ENCODE measurements at regions not wholly inside any gene's neighbourhood (a gene's known extent, or its start where the extent isn't known, plus 50 kb on each side); places are given as distances from the start of the nearest gene placed in this dataset.

- no peak overlapping the region for H3K4me3 ChIP-seq (ENCODE audit: low read depth, poor library complexity, severe bottlenecking)
- no peak for DNase-seq (ENCODE audit: low spot score in 2 of 2)
- WGBS, 2 donors = 37 to 48% methylated on average over 1 of the region's 1 CpG
- TF ChIP-seq POLR2A (IDR thresholded peaks at IDR 0.05) (no peak), CTCF (IDR thresholded peaks at IDR 0.05) (no peak)
- intact Hi-C loops (cut with DNase I; ENCODE audit: low total_unique reads) = no loop called here
Observed at GRCh38 chr4:162644346-162644745, 480.5 kb upstream of the FSTL5 start.

GRCh38 chr4:162640152-162640551, 476.4 kb upstream of the FSTL5 start:
- TF ChIP-seq CTCF (IDR thresholded peaks at IDR 0.05) = no peak
- TF ChIP-seq POLR2A (IDR thresholded peaks at IDR 0.05) = no peak
- 89 to 93% methylated on average over 13 of the region's 13 CpGs for WGBS, 2 donors
- intact Hi-C loops (cut with DNase I; ENCODE audit: low total_unique reads) = no loop called here

DNA sequence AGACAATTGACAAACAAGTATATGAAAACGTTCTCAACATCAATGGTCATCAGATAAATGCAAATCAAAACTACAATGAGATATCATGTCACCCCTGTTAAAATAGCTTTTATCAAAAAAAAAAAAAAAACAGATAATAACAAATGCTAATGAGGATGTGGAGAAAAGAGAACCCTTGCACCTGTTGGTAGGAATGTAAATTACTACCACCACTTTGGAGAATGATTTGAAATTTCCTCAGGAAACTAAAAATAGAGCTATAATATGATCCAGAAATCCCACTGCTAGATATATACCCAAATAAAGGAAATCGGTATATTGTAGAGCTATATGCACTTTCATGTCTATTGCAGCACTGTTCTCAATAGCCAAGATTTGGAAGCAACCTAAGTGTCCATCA, 470.6 kb upstream of the FSTL5 start:
- TF ChIP-seq CTCF (IDR thresholded peaks at IDR 0.05) (no peak), POLR2A (IDR thresholded peaks at IDR 0.05) (no peak)
- intact Hi-C loops (cut with DNase I; ENCODE audit: low total_unique reads) = no loop called here
- DNase-seq (ENCODE audit: low spot score in 2 of 2) = no peak
- H3K4me3 ChIP-seq (ENCODE audit: low read depth, poor library complexity, severe bottlenecking) = no peak overlapping the region
- WGBS, 2 donors = 54 to 61% methylated on average over 2 of the region's 2 CpGs

More at GRCh38 chr4:162640152-162640551, 476.4 kb upstream of the FSTL5 start:
- no peak overlapping the region for H3K4me3 ChIP-seq (ENCODE audit: low read depth, poor library complexity, severe bottlenecking)
- no peak for DNase-seq (ENCODE audit: low spot score in 2 of 2)

DNA sequence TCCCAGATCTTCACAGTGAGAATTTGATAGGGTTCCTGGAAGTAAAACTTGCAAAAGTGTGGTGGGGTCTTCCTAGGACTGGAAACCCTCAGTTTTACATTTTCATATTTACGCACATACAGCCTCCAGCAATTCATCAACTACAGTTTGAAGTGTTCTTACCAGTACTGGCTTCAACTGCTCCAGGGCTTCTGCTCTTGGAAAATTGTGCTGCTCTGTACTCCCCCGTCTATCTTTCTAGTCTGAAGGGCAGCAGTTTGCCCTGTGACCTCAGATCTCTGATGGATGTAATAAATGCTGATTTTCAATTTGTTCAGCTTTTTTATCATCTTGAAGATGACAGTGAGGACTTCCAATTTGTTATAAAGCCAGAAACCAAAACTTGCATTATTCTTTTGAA, 458.9 kb upstream of the FSTL5 start:
- no peak overlapping the region for H3K4me3 ChIP-seq (ENCODE audit: low read depth, poor library complexity, severe bottlenecking)
- TF ChIP-seq CTCF (IDR thresholded peaks at IDR 0.05) (no peak), POLR2A (IDR thresholded peaks at IDR 0.05) (no peak)
- WGBS, 2 donors = 50 to 61% methylated on average over 2 of the region's 2 CpGs
- intact Hi-C loops (cut with DNase I; ENCODE audit: low total_unique reads) = no loop called here
- DNase-seq (ENCODE audit: low spot score in 2 of 2) = no peak

DNA sequence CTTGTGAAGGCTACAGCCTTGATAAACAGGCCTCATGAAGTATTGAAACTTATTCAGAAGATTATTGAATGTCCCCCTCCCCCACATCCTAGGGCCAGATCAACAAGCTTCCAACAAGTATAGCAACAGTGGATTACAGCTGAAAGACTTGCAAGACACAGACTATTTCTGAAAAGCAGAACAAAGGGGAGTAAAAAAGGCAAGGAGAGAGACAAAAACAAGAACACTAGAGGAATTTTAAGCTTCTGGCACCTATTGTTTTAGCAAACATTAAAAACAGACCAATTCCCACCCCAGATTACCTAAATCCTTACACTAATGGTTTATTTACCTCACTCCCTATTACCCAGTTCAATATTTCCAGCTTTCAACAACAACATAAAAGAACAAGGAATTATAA, 446.3 kb upstream of the FSTL5 start:
- TF ChIP-seq POLR2A (IDR thresholded peaks at IDR 0.05) (no peak), CTCF (IDR thresholded peaks at IDR 0.05) (no peak)
- DNase-seq (ENCODE audit: low spot score in 2 of 2) = no peak
- intact Hi-C loops (cut with DNase I; ENCODE audit: low total_unique reads) = no loop called here
- H3K4me3 ChIP-seq (ENCODE audit: low read depth, poor library complexity, severe bottlenecking) = no peak overlapping the region

DNA sequence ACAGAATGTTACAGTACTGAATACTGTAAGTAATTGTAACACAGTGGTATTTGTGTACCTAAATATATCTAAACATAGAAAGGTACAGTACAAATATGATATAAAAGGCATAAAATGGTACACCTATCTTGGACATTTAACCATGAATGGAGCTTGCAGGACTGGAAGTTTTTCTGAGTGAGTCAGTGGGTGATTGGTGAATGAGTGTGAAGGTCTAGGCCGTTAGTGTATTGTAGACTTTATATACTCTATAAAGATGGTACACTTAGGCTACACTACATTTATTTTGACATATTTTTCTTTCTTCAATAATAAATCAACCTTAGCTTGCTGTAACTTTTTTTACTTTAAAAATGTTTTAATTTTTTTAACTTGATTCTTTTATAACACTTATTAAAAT, 422.5 kb upstream of the FSTL5 start:
- no peak for TF ChIP-seq CTCF (IDR thresholded peaks at IDR 0.05)
- TF ChIP-seq POLR2A (IDR thresholded peaks at IDR 0.05) = no peak
- H3K4me3 ChIP-seq (ENCODE audit: low read depth, poor library complexity, severe bottlenecking) = no peak overlapping the region
- DNase-seq (ENCODE audit: low spot score in 2 of 2) = no peak
- WGBS, 2 donors = 86% methylated on average over 1 of the region's 1 CpG
- intact Hi-C loops (cut with DNase I; ENCODE audit: low total_unique reads) = no loop called here
